IPS DF 19.7 (cell line): ENCODE measurements at regions not wholly inside any gene's neighbourhood (a gene's known extent, or its start where the extent isn't known, plus 50 kb on each side); places are given as distances from the start of the nearest gene placed in this dataset.

ENCODE experiments used
- DNase-seq: peaks from one replicate; pipeline ENCODE4 v3.0.0-alpha.2; 2013; ENCODE audit warnings: low read depth, low spot score

GRCh38 chrX:20477836-20478524 is 211.3 kb upstream of the RPS6KA3 start:
- DNase-seq, result no peak

GRCh38 chrX:20477219-20477618 is 210.5 kb upstream of the RPS6KA3 start:
- DNase-seq, result no peak

GRCh38 chrX:20472620-20473258 is 206.0 kb upstream of the RPS6KA3 start:
- no peak for DNase-seq

- DNase-seq, result no peak
Observed at GRCh38 chrX:20472148-20472547, 205.4 kb upstream of the RPS6KA3 start.

- DNase-seq, result no peak
Observed at GRCh38 chrX:20471483-20471882, 204.8 kb upstream of the RPS6KA3 start.

- DNase-seq, result no peak
Observed at GRCh38 chrX:20463296-20464075, 196.8 kb upstream of the RPS6KA3 start.

- no peak for DNase-seq
Observed at GRCh38 chrX:20461576-20461975, 194.9 kb upstream of the RPS6KA3 start.

GRCh38 chrX:20461002-20461401 is 194.3 kb upstream of the RPS6KA3 start:
- no peak for DNase-seq

GRCh38 chrX:20459410-20460350 is 193.0 kb upstream of the RPS6KA3 start:
- no peak for DNase-seq

- DNase-seq, result no peak
Observed at GRCh38 chrX:20456971-20457370, 190.3 kb upstream of the RPS6KA3 start.

- DNase-seq, result no peak
Observed at GRCh38 chrX:20455001-20455400, 188.3 kb upstream of the RPS6KA3 start.

GRCh38 chrX:20454117-20454516 is 187.4 kb upstream of the RPS6KA3 start:
- DNase-seq, result no peak

GRCh38 chrX:20452487-20452886 is 185.8 kb upstream of the RPS6KA3 start:
- no peak for DNase-seq

GRCh38 chrX:20451929-20452328 is 185.2 kb upstream of the RPS6KA3 start:
- no peak for DNase-seq

- no peak for DNase-seq
Observed at GRCh38 chrX:20445109-20445508, 178.4 kb upstream of the RPS6KA3 start.

GRCh38 chrX:20442597-20442996 is 175.9 kb upstream of the RPS6KA3 start:
- peak; percentile 47 for DNase-seq

- no peak for DNase-seq
Observed at GRCh38 chrX:20441123-20441522, 174.4 kb upstream of the RPS6KA3 start.

GRCh38 chrX:20438871-20439526 is 172.3 kb upstream of the RPS6KA3 start:
- no peak for DNase-seq

- no peak for DNase-seq
Observed at GRCh38 chrX:20437683-20438082, 171.0 kb upstream of the RPS6KA3 start.

- DNase-seq, result no peak
Observed at GRCh38 chrX:20435913-20436312, 169.2 kb upstream of the RPS6KA3 start.

- no peak for DNase-seq
Observed at GRCh38 chrX:20434986-20435385, 168.3 kb upstream of the RPS6KA3 start.
